Adrenal gland (tissue), 9 donors: ENCODE measurements at regions not wholly inside any gene's neighbourhood (a gene's known extent, or its start where the extent isn't known, plus 50 kb on each side); places are given as distances from the start of the nearest gene placed in this dataset.

Experiments used
- DNase-seq, 7 donors: peaks; one replicate each; pipeline ENCODE4 v3.0.0-alpha.2; 2019 to 2020
- H3K27ac ChIP-seq, 5 donors: fragments of 200-600 bp; sonication (generic) in 4 of 5; 1 replicate in 3 of 5; 2 replicates in 2 of 5; pipeline versions ENCODE4 v1.5.1 to v1.8.0; 2016 to 2020; ENCODE audit warnings: mild to moderate bottlenecking in 1 of 5
- H3K27me3 ChIP-seq: fragments of 200-600 bp; 2 replicates; pipeline ENCODE4 v1.8.0; 2021
- H3K36me3 ChIP-seq, 2 donors: fragments of 200-600 bp; replicated peaks in 1 of 2; 1 replicate in 1 of 2; 2 replicates in 1 of 2; pipeline versions ENCODE4 v1.5.1 to v1.8.0; 2018 to 2022
- H3K4me1 ChIP-seq, 2 donors: fragments of 200-600 bp; replicated peaks in 1 of 2; 1 replicate in 1 of 2; 2 replicates in 1 of 2; pipeline versions ENCODE4 v1.5.1 to v1.8.0; 2018 to 2021
- H3K4me3 ChIP-seq, 4 donors: fragments of 200-600 bp; sonication (generic) in 3 of 4; one replicate each; pipeline ENCODE4 v1.5.1; 2016 to 2018
- H3K9me3 ChIP-seq, 3 donors: fragments of 200-600 bp; sonication (generic) in 1 of 3; replicated peaks in 1 of 3; 1 replicate in 2 of 3; 2 replicates in 1 of 3; pipeline versions ENCODE4 v1.5.1 to v1.8.0; 2016 to 2021
- CTCF ChIP-seq, 6 experiments: fragments of 450-650 bp in 4 of 6; fragments of 200-600 bp in 2 of 6; sonication (generic) in 1 of 6; IDR thresholded peaks; 1 replicate in 5 of 6; 2 replicates in 1 of 6; pipeline versions ENCODE4 v1.5.1 to v1.8.0; 2016 to 2021; ENCODE audit warnings: antibody characterized with exemption in 6 of 6, mild to moderate bottlenecking in 2 of 6, moderate library complexity in 1 of 6
- POLR2A ChIP-seq, 2 donors: fragments of 450-650 bp; IDR thresholded peaks; one replicate each; pipeline ENCODE4 v1.6.1; 2017; ENCODE audit warnings: antibody characterized with exemption in 2 of 2, mild to moderate bottlenecking in 2 of 2, moderate library complexity in 1 of 2
- WGBS, 4 donors: extraction: QIAGEN DNeasy Blood & Tissue Kit in 2 of 4; methylation state at CpG; one replicate each; pipeline versions ENCODE4 v1.1.5 to v1.1.7; 2013 to 2017; 5-methylcytosine and 5-hydroxymethylcytosine counted together
- intact Hi-C, 2 donors: fragments of 100-400 bp; cut with DNase I; formaldehyde crosslinking; loops; one replicate each; pipeline versions ENCODE4 v1.14.1 to v1.15.0; 2022 to 2023
- donor health status: healthy with polysubstance abuse.
- donor health status: Bipolar disorder and iron deficiency.
- donor health status: DM: yes; HTN: yes; CAD: no.
- donor health status: DM: no; HTN: no; CAD: no.
- donor health status: DM: no; HTN: no; CAD: no.

- Histone ChIP-seq H3K4me1 (peaks cover 0 to 4% of the 10 kb centered on the region in 2 donors), H3K4me3 (no peak overlapping the region), H3K9me3 (no peaks in the 10 kb centered on the region), H3K27ac (no peak overlapping the region), H3K36me3 (no peaks in the 10 kb centered on the region), H3K27me3 (no peaks in the 10 kb centered on the region)
- TF ChIP-seq POLR2A (IDR thresholded peaks at IDR 0.05) (no peak), CTCF (IDR thresholded peaks at IDR 0.05) (no peak)
- no peak for DNase-seq
- 88 to 98% (median 94%) methylated on average over 3 of the region's 3 CpGs for WGBS, 4 donors
- intact Hi-C loops: no loop called here
Measured at GRCh38 chrX:43003204-43003565, 225.2 kb upstream of the PPP1R2C start.

GRCh38 chrX:43003939-43004338 lies 226.0 kb upstream of the PPP1R2C start:
- intact Hi-C loops: no loop called here
- no peaks in the 10 kb centered on the region for H3K36me3 ChIP-seq
- TF ChIP-seq POLR2A (IDR thresholded peaks at IDR 0.05) (no peak), CTCF (IDR thresholded peaks at IDR 0.05) (no peak)
- DNase-seq: no peak
- H3K9me3 ChIP-seq: no peaks in the 10 kb centered on the region
- H3K27ac ChIP-seq: no peak overlapping the region
- no peaks in the 10 kb centered on the region for H3K27me3 ChIP-seq
- H3K4me3 ChIP-seq: no peak overlapping the region
- WGBS, 4 donors: 86 to 100% (median 93%) methylated on average over 2 of the region's 2 CpGs
- peaks cover 0 to 4% of the 10 kb centered on the region in 2 donors for H3K4me1 ChIP-seq

GRCh38 chrX:43005561-43005960 lies 227.6 kb upstream of the PPP1R2C start:
- Histone ChIP-seq H3K4me3 (no peak overlapping the region), H3K9me3 (no peaks in the 10 kb centered on the region), H3K4me1 (no peaks in the 10 kb centered on the region), H3K27ac (no peak overlapping the region), H3K36me3 (no peaks in the 10 kb centered on the region), H3K27me3 (no peaks in the 10 kb centered on the region)
- WGBS, 4 donors: 65 to 91% (median 74%) methylated on average over 3 of the region's 3 CpGs
- intact Hi-C loops: no loop called here
- TF ChIP-seq CTCF (IDR thresholded peaks at IDR 0.05) (no peak), POLR2A (IDR thresholded peaks at IDR 0.05) (no peak)
- no peak for DNase-seq

GRCh38 chrX:43008356-43008755 lies 230.4 kb upstream of the PPP1R2C start:
- no peak overlapping the region for H3K27ac ChIP-seq
- H3K4me3 ChIP-seq: no peak overlapping the region
- intact Hi-C loops: no loop called here
- WGBS, 4 donors: 40 to 83% (median 65%) methylated on average over 1 of the region's 1 CpG
- TF ChIP-seq CTCF (IDR thresholded peaks at IDR 0.05): no peak
- no peak for TF ChIP-seq POLR2A (IDR thresholded peaks at IDR 0.05)
- H3K9me3 ChIP-seq: no peaks in the 10 kb centered on the region
- H3K4me1 ChIP-seq: no peaks in the 10 kb centered on the region
- DNase-seq: no peak
- no peaks in the 10 kb centered on the region for H3K27me3 ChIP-seq
- H3K36me3 ChIP-seq: no peaks in the 10 kb centered on the region
